Prostate gland (tissue), 2 donors: ENCODE measurements at regions not wholly inside any gene's neighbourhood (a gene's known extent, or its start where the extent isn't known, plus 50 kb on each side); places are given as distances from the start of the nearest gene placed in this dataset.

Experiments used
- CTCF ChIP-seq, 4 experiments: fragments of 200-600 bp in 2 of 4; fragments of 450-650 bp in 2 of 4; sonication (generic) in 2 of 4; IDR thresholded peaks; 1 replicate in 3 of 4; 2 replicates in 1 of 4; pipeline ENCODE4 v1.5.1; 2016 to 2019; ENCODE audit warnings: antibody characterized with exemption in 4 of 4, mild to moderate bottlenecking in 2 of 4, moderate library complexity in 2 of 4
- POLR2A ChIP-seq: fragments of 450-650 bp; IDR thresholded peaks from one replicate; pipeline ENCODE4 v1.6.1; 2016; ENCODE audit warnings: antibody characterized with exemption, mild to moderate bottlenecking
- POLR2AphosphoS5 ChIP-seq: sonication (generic); formaldehyde crosslinking; IDR thresholded peaks from one replicate; pipeline ENCODE4 v1.6.1; 2017; ENCODE audit warnings: antibody characterized with exemption

DNA sequence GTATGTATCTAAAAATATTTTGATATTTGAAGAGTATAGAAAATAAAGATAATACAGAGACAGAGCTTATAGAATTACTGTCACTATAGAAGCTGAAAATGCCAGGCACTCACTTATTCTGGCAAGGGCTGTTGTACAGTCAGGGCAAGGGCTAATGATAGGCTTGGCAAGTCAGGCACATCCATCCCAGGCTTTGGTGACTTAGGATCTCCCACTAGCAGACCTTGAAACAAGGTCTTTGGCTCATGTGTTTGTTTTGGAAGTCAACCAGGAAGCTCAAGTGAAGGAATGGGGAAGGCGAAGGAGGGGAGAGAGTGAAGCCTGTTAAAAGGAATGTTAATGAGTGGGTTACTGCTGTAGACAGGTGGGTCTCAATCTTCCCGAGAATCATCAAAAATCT is 199.1 kb upstream of the SUCLG2 start:
- TF ChIP-seq CTCF (IDR thresholded peaks at IDR 0.05) (no peak), POLR2A (no peak), POLR2AphosphoS5 (no peak)
